ENCODE measurements at regions not wholly inside any gene's neighbourhood (a gene's known extent, or its start where the extent isn't known, plus 50 kb on each side); places are given as distances from the start of the nearest gene placed in this dataset.

GRCh38 chr7:26096136-26096535, 55.9 kb upstream of the NFE2L3 start:
- peaks cover 0 to 12% (median 0%) of the 10 kb centered on the region in 3 donors for H3K4me1 ChIP-seq
- no peak overlapping the region for H3K27ac ChIP-seq
- 77 to 83% methylated on average over 3 of the region's 3 CpGs for WGBS, 2 donors
- no peak for DNase-seq
- TF ChIP-seq POLR2A (IDR thresholded peaks at IDR 0.05) (no peak), CTCF (IDR thresholded peaks at IDR 0.05) (no peak)
- no peaks in the 10 kb centered on the region for H3K36me3 ChIP-seq
- no peak overlapping the region for H3K4me3 ChIP-seq
- intact Hi-C loops (cut with DNase I) = loop anchor here (10.0 kb wide), 2 partner anchors 49 to 99 kb away; no protein-coding TSS in a partner anchor
- no peaks in the 10 kb centered on the region for H3K9me3 ChIP-seq
- no peaks in the 10 kb centered on the region for H3K27me3 ChIP-seq

- H3K27me3 ChIP-seq = no peaks in the 10 kb centered on the region
- intact Hi-C loops (cut with DNase I) = loop anchor here (10.0 kb wide), 2 partner anchors 47 to 97 kb away; no protein-coding TSS in a partner anchor
- H3K4me3 ChIP-seq = no peak overlapping the region
- no peaks in the 10 kb centered on the region for H3K9me3 ChIP-seq
- no peak overlapping the region for H3K27ac ChIP-seq
- peaks cover 0 to 8% (median 0%) of the 10 kb centered on the region in 3 donors for H3K4me1 ChIP-seq
- WGBS, 2 donors = 81 to 85% methylated on average over 7 of the region's 7 CpGs
- no peak for DNase-seq
- H3K36me3 ChIP-seq = no peaks in the 10 kb centered on the region
- TF ChIP-seq CTCF (IDR thresholded peaks at IDR 0.05) (no peak), POLR2A (IDR thresholded peaks at IDR 0.05) (no peak)
Observed at GRCh38 chr7:26097837-26098668, 53.9 kb upstream of the NFE2L3 start.

GRCh38 chr7:26099236-26099635, 52.8 kb upstream of the NFE2L3 start:
- Histone ChIP-seq H3K36me3 (no peaks in the 10 kb centered on the region), H3K27ac (no peak overlapping the region), H3K27me3 (no peaks in the 10 kb centered on the region), H3K4me1 (peaks cover 0 to 8% (median 0%) of the 10 kb centered on the region in 3 donors), H3K4me3 (no peak overlapping the region), H3K9me3 (no peaks in the 10 kb centered on the region)
- DNase-seq = no peak
- 70 to 100% methylated on average over 1 to 7 of the region's 7 CpGs for WGBS, 2 donors
- TF ChIP-seq CTCF (IDR thresholded peaks at IDR 0.05) = no peak
- TF ChIP-seq POLR2A (IDR thresholded peaks at IDR 0.05) = no peak
- intact Hi-C loops (cut with DNase I) = loop anchor here (10.0 kb wide), 2 partner anchors 46 to 96 kb away; no protein-coding TSS in a partner anchor

- H3K27me3 ChIP-seq = no peaks in the 10 kb centered on the region
- intact Hi-C loops (cut with DNase I) = no loop called here
- H3K4me3 ChIP-seq = no peak overlapping the region
- TF ChIP-seq POLR2A (IDR thresholded peaks at IDR 0.05) (no peak), CTCF (IDR thresholded peaks at IDR 0.05) (no peak)
- 76 to 78% methylated on average over 16 to 17 of the region's 17 CpGs for WGBS, 2 donors
- DNase-seq = no peak
- H3K27ac ChIP-seq = peak overlapping the region; percentile 12 to 70 (median 40)
- no peaks in the 10 kb centered on the region for H3K9me3 ChIP-seq
- peaks cover 0 to 8% (median 0%) of the 10 kb centered on the region in 3 donors for H3K4me1 ChIP-seq
- H3K36me3 ChIP-seq = no peaks in the 10 kb centered on the region
Observed at GRCh38 chr7:26100406-26101339, 51.3 kb upstream of the NFE2L3 start.
